SH-SY5Y (cell line): ENCODE measurements at regions not wholly inside any gene's neighbourhood (a gene's known extent, or its start where the extent isn't known, plus 50 kb on each side); places are given as distances from the start of the nearest gene placed in this dataset.

ENCODE experiments used
- GATA2 ChIP-seq: IDR thresholded peaks from 2 replicates; pipeline ENCODE4 v1.6.1; 2011; ENCODE audit warnings: mild to moderate bottlenecking, low read depth, low read length
- GATA3 ChIP-seq: IDR thresholded peaks from 2 replicates; pipeline ENCODE4 v1.6.1; 2011; ENCODE audit warnings: low read depth, mild to moderate bottlenecking, low read length, moderate library complexity

DNA sequence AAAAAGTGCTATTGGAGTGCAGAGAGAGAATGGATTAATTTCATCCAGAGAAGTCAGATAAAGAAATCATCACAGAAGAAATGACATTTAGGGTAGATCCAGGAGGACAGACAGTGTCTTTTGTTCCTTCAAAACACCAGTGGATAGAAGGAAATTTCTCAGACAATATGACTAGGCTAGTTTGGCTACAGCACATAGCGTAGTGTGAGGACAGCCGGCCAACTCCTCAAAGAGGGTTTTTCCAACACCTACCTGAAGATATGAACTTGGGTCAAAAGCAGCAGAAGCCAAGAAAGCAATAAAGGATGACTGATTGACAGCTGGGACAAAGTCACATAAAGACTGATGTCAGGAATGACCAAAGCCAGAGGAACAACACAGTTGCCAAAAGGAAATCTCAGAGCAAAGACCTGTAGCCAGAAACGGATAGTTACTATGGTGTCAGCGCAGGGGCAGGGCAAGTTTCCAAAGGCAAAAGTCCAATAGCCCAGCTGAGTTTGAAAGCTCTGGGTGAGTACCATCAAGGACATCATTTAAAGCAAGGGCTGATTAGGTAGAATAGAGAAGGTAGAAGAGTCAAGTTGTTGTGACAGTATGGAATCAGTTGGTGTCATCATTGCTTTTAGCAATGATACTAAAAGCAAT, 58.7 kb upstream of the PDE3A start:
- TF ChIP-seq GATA2 (no peak), GATA3 (no peak)
